WTC11 (cell line): ENCODE measurements at regions not wholly inside any gene's neighbourhood (a gene's known extent, or its start where the extent isn't known, plus 50 kb on each side); places are given as distances from the start of the nearest gene placed in this dataset.

ENCODE experiments used
- ATAC-seq: fragments of 200-7000 bp; cut with Tn5 transposase; 2 replicates; pipeline ENCODE4 v1.10.0; 2021; ENCODE audit warnings: mild to moderate bottlenecking, moderate library complexity
- CTCF ChIA-PET: fragments of 300-600 bp; sonication (Branson Sonifier 250); formaldehyde crosslinking; loops from one replicate; lab custom pipeline; 2021; ENCODE audit warnings: antibody characterized with exemption; lab: Charles Lee
- POLR2A ChIA-PET: fragments of 350-600 bp; sonication (Branson Sonifier 250); formaldehyde crosslinking; loops from one replicate; lab custom pipeline; 2021; ENCODE audit warnings: antibody characterized with exemption; lab: Charles Lee
- DNase-seq: peaks from one replicate; pipeline ENCODE4 v3.0.0; 2021; ENCODE audit warnings: low spot score
- H3K27ac Mint-ChIP-seq: 2 replicates; pipeline ENCODE4 v1.8.0; 2021; ENCODE audit warnings: mixed read lengths
- H3K27me3 Mint-ChIP-seq: 2 replicates; pipeline ENCODE4 v1.8.0; 2021; ENCODE audit warnings: low read depth, mild to moderate bottlenecking, moderate library complexity, mixed read lengths
- H3K36me3 Mint-ChIP-seq: 2 replicates; pipeline ENCODE4 v1.8.0; 2021; ENCODE audit warnings: mixed read lengths
- H3K4me1 Mint-ChIP-seq: 2 replicates; pipeline ENCODE4 v1.8.0; 2022; ENCODE audit warnings: mixed read lengths
- H3K4me3 Mint-ChIP-seq: 2 replicates; pipeline ENCODE4 v1.8.0; 2021; ENCODE audit warnings: mild to moderate bottlenecking, moderate library complexity, mixed read lengths
- H3K9me3 Mint-ChIP-seq: 2 replicates; pipeline ENCODE4 v1.8.0; 2021; ENCODE audit warnings: mixed read lengths
- AR ChIP-seq: fragments of 250-450 bp; sonication (Bioruptor Pico); IDR thresholded peaks from 2 replicates; pipeline ENCODE4 v1.9.0; 2021; ENCODE audit warnings: mild to moderate bottlenecking
- ARID4B ChIP-seq: sonication (generic); formaldehyde crosslinking; IDR thresholded peaks from 2 replicates; pipeline ENCODE4 v1.8.0; 2023; ENCODE audit warnings: missing genetic modification reagents, mild to moderate bottlenecking, borderline replicate concordance
- ESRRA ChIP-seq: sonication (generic); formaldehyde crosslinking; IDR thresholded peaks from 2 replicates; pipeline ENCODE4 v1.8.1; 2022; ENCODE audit warnings: mild to moderate bottlenecking, missing genetic modification reagents, borderline replicate concordance
- ETV6 ChIP-seq: sonication (generic); formaldehyde crosslinking; IDR thresholded peaks from 2 replicates; pipeline ENCODE4 v1.8.1; 2022; ENCODE audit warnings: mild to moderate bottlenecking, missing genetic modification reagents
- FOXJ3 ChIP-seq: sonication (generic); formaldehyde crosslinking; IDR thresholded peaks from 2 replicates; pipeline ENCODE4 v1.9.0; 2021; ENCODE audit warnings: missing genetic modification reagents, mild to moderate bottlenecking, borderline replicate concordance
- GTF2I ChIP-seq: fragments of 250-450 bp; sonication (Bioruptor Pico); conservative IDR thresholded peaks from 2 replicates; pipeline ENCODE4 v1.4.0; 2021; ENCODE audit warnings: mild to moderate bottlenecking
- MAX ChIP-seq: sonication (generic); formaldehyde crosslinking; IDR thresholded peaks from 2 replicates; pipeline ENCODE4 v1.8.0; 2022; ENCODE audit warnings: mild to moderate bottlenecking, missing genetic modification reagents
- MLX ChIP-seq: sonication (generic); formaldehyde crosslinking; IDR thresholded peaks from 2 replicates; pipeline ENCODE4 v1.8.1; 2023; ENCODE audit warnings: mild to moderate bottlenecking, missing genetic modification reagents, moderate library complexity
- NFATC4 ChIP-seq: fragments of 250-450 bp; sonication (Bioruptor Pico); IDR thresholded peaks from 2 replicates; pipeline ENCODE4 v1.9.0; 2021; ENCODE audit warnings: mild to moderate bottlenecking
- NR2C2 ChIP-seq: sonication (generic); formaldehyde crosslinking; IDR thresholded peaks from 2 replicates; pipeline ENCODE4 v1.8.0; 2022; ENCODE audit warnings: mild to moderate bottlenecking, missing genetic modification reagents
- SP1 ChIP-seq: sonication (generic); formaldehyde crosslinking; conservative IDR thresholded peaks from 2 replicates; pipeline ENCODE4 v1.8.1; 2022; ENCODE audit warnings: missing genetic modification reagents
- STAT6 ChIP-seq: sonication (generic); formaldehyde crosslinking; conservative IDR thresholded peaks from 2 replicates; pipeline ENCODE4 v1.8.1; 2023; ENCODE audit warnings: mild to moderate bottlenecking, low read depth, missing genetic modification reagents, moderate library complexity
- TCF7 ChIP-seq: sonication (generic); formaldehyde crosslinking; IDR thresholded peaks from 2 replicates; pipeline ENCODE4 v1.8.0; 2022; ENCODE audit warnings: mild to moderate bottlenecking, low read depth, missing genetic modification reagents, moderate library complexity
- TEAD4 ChIP-seq: sonication (generic); formaldehyde crosslinking; IDR thresholded peaks from 2 replicates; pipeline ENCODE4 v1.8.0; 2022; ENCODE audit warnings: mild to moderate bottlenecking, missing genetic modification reagents
- ZBTB43 ChIP-seq: sonication (generic); formaldehyde crosslinking; IDR thresholded peaks from 2 replicates; pipeline ENCODE4 v1.8.1; 2023; ENCODE audit warnings: mild to moderate bottlenecking, missing genetic modification reagents
- ZNF317 ChIP-seq: sonication (generic); formaldehyde crosslinking; IDR thresholded peaks from 2 replicates; pipeline ENCODE4 v1.8.1; 2023; ENCODE audit warnings: low read depth, mild to moderate bottlenecking, moderate library complexity, missing genetic modification reagents, borderline replicate concordance
- ZNF425 ChIP-seq: fragments of 250-450 bp; sonication (Bioruptor Pico); conservative IDR thresholded peaks from 2 replicates; pipeline ENCODE4 v1.9.0; 2021; ENCODE audit warnings: mild to moderate bottlenecking
- ZNF512 ChIP-seq: sonication (generic); formaldehyde crosslinking; IDR thresholded peaks from 2 replicates; pipeline ENCODE4 v1.8.1; 2022; ENCODE audit warnings: missing genetic modification reagents, borderline replicate concordance

- Mint-ChIP-seq H3K4me3 (no peak overlapping the region), H3K36me3 (no peaks in the 10 kb centered on the region), H3K4me1 (no peaks in the 10 kb centered on the region), H3K9me3 (peaks cover 10% of the 10 kb centered on the region), H3K27ac (no peak overlapping the region), H3K27me3 (no peaks in the 10 kb centered on the region)
- ChIA-PET CTCF (no interaction called here), POLR2A (no interaction called here)
- ATAC-seq (no peak), DNase-seq (no peak)
- TF ChIP-seq ESRRA (CRISPR knock-in tag): no peak
- TF ChIP-seq ARID4B (CRISPR knock-in tag): no peak
- TF ChIP-seq NFATC4 (CRISPR knock-in tag): no peak
- TF ChIP-seq MAX (CRISPR knock-in tag): no peak
- TF ChIP-seq SP1 (CRISPR knock-in tag): no peak
- no peak for TF ChIP-seq TCF7 (CRISPR knock-in tag)
These were observed 232.3 kb upstream of the GLI3 start for GRCh38 chr7:42469341-42469740.

- ATAC-seq: no peak
- CTCF ChIA-PET: interaction anchor here (1.0 kb wide), 1 partner anchor 26 kb away, joined by 3 read pairs; no protein-coding TSS in a partner anchor
- no peak overlapping the region for H3K27ac Mint-ChIP-seq
- H3K4me1 Mint-ChIP-seq: no peaks in the 10 kb centered on the region
- DNase-seq: no peak
- no peaks in the 10 kb centered on the region for H3K36me3 Mint-ChIP-seq
- POLR2A ChIA-PET: no interaction called here
- H3K9me3 Mint-ChIP-seq: peaks cover 18% of the 10 kb centered on the region
- no peak overlapping the region for H3K4me3 Mint-ChIP-seq
- no peaks in the 10 kb centered on the region for H3K27me3 Mint-ChIP-seq
- no peak for TF ChIP-seq ZNF512
- no peak for TF ChIP-seq ZNF317 (CRISPR knock-in tag)
- no peak for TF ChIP-seq ZNF425 (CRISPR knock-in tag)
- TF ChIP-seq STAT6 (CRISPR knock-in tag): no peak
- no peak for TF ChIP-seq NR2C2
- TF ChIP-seq FOXJ3 (CRISPR knock-in tag): no peak
- TF ChIP-seq AR (CRISPR knock-in tag): no peak
- TF ChIP-seq ETV6 (CRISPR knock-in tag): no peak
- TF ChIP-seq GTF2I (CRISPR knock-in tag): no peak
- TF ChIP-seq TEAD4 (CRISPR knock-in tag): no peak
- no peak for TF ChIP-seq MAX (CRISPR knock-in tag)
- no peak for TF ChIP-seq MLX (CRISPR knock-in tag)
- no peak for TF ChIP-seq ZBTB43 (CRISPR knock-in tag)
These were observed 231.5 kb upstream of the GLI3 start for GRCh38 chr7:42468471-42468870.
